ENCODE measurements at regions not wholly inside any gene's neighbourhood (a gene's known extent, or its start where the extent isn't known, plus 50 kb on each side); places are given as distances from the start of the nearest gene placed in this dataset.

- no peak for TF ChIP-seq CTCF (IDR thresholded peaks at IDR 0.05)
- no peak for TF ChIP-seq ZFX (IDR thresholded peaks at IDR 0.05; ENCODE audit: borderline replicate concordance)
These were observed 1304.0 kb downstream of the FAM133A start for GRCh38 chrX:94977986-94978385.
